Activated CD4-positive, alpha-beta T cell treated with anti-CD3 and anti-CD28 coated beads, Interleukin-2, amount 50 U/mL, for 16 hours (primary cell): ENCODE measurements at regions not wholly inside any gene's neighbourhood (a gene's known extent, or its start where the extent isn't known, plus 50 kb on each side); places are given as distances from the start of the nearest gene placed in this dataset.

Source experiments
- DNase-seq: peaks from one replicate; pipeline ENCODE4 v3.0.0-alpha.2; 2020

GRCh38 chr11:121722431-121723245 lies 269.9 kb upstream of the SORL1-AS1 start:
- no peak for DNase-seq

DNA sequence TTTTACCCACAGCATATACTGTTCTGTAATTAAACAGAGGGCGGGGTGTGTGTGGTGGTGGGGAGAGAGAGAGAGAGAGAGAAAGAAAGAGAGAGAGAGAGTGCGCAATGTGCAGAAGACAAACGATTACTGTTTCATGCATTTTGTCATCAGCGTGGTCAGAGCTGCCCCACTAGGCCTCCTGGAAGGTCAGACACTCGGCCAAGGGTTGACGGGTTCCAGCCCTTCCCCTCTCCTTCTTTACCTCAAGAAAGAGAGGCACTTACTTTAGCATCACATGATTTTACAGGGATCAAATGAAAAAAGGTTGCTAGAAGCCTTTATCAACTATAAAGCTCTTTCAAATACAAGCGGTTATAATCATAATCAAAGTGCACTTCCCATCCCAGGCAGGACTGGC lies 269.2 kb upstream of the SORL1-AS1 start:
- DNase-seq = no peak

GRCh38 chr11:121721448-121721847 lies 268.7 kb upstream of the SORL1-AS1 start:
- no peak for DNase-seq

DNA sequence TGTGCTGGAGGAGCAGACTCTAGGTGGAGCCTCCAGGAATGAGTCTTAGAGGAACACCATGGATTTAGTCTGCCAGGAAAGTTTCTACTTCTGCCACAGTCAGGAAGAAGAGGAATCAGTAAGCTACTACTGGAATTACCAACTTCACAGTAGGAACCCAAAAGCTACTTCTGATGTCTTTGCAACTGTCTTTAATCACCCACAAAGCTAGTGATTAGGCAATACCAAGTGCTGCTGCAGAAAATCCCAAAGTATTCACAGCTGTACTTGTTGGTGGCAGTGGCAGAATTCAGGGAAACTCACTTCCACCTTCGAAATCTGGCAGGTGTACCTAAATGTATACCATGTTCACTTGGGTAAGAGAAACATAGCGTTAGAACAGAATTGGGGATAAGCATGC lies 264.5 kb upstream of the SORL1-AS1 start:
- DNase-seq = no peak

GRCh38 chr11:121716060-121716459 lies 263.3 kb upstream of the SORL1-AS1 start:
- no peak for DNase-seq

GRCh38 chr11:121715405-121715804 lies 262.6 kb upstream of the SORL1-AS1 start:
- DNase-seq = no peak

GRCh38 chr11:121714351-121714750 lies 261.6 kb upstream of the SORL1-AS1 start:
- no peak for DNase-seq

DNA sequence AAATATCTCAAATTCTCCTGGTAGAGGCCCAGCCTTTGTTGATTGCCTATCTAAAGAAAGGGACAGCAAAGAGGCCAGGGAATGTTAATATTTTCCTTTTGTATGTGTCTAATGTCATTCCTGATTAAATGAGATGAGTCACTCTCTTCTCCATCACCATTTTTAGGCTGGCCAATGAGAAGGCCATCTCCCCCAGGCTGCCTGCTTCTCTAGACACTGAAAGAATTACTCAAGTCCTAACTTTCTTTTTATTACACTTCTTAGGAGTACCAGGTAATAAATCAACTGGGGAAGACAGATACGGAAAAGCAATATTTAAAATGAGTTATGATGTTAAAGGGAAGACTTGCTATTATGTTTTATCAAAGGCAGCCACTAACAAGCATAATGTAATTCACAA lies 259.2 kb upstream of the SORL1-AS1 start:
- no peak for DNase-seq

DNA sequence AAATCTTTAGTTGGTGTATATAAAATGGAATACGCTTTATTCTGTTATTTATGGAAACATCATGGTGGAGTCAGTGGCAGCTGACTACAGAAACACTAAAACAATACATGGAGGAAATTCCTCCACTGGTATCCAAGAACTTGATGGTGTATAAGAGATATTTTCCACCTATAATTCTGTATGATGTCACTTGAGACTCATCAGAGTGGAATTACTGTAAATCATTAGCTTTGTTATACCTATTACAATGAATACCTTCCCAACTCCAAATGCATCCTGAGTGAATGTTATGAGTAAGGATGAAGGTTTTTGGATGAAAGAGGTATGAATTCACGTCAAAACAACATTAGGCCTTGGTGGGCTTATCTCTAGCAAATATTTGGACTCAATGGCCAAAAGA lies 258.5 kb upstream of the SORL1-AS1 start:
- no peak for DNase-seq

DNA sequence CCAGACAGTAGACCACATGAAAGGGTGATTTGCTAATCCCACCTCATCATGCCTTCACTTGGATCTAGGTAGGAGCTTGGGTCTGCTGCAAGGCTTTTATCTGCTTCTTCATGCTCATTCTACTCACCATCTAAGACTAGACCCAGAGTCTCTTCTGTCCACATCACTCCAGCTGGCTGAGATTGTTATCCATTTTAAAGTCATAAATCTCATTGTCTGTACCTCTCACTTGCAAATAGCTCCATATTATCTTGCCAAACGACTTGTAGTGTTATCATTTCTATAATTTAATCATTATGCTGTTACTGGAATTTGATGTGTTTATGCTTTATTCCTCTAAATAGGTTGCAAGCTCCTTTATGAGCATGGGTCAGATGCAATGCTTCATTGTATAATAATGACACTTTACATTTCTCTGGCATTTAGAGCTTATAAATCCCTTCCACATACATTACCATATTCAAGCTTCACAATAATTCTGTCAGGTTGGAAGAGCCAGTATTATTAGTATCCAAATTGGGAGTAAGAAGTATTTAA lies 254.2 kb upstream of the SORL1-AS1 start:
- DNase-seq = no peak

- DNase-seq = no peak
These were observed 250.4 kb upstream of the SORL1-AS1 start for GRCh38 chr11:121703201-121703600.

- no peak for DNase-seq
These were observed 248.2 kb upstream of the SORL1-AS1 start for GRCh38 chr11:121700968-121701367.

- no peak for DNase-seq
These were observed 247.0 kb upstream of the SORL1-AS1 start for GRCh38 chr11:121699801-121700200.

- DNase-seq = no peak
These were observed 244.3 kb upstream of the SORL1-AS1 start for GRCh38 chr11:121696931-121697670.

- no peak for DNase-seq
These were observed 243.6 kb upstream of the SORL1-AS1 start for GRCh38 chr11:121696177-121696871.

DNA sequence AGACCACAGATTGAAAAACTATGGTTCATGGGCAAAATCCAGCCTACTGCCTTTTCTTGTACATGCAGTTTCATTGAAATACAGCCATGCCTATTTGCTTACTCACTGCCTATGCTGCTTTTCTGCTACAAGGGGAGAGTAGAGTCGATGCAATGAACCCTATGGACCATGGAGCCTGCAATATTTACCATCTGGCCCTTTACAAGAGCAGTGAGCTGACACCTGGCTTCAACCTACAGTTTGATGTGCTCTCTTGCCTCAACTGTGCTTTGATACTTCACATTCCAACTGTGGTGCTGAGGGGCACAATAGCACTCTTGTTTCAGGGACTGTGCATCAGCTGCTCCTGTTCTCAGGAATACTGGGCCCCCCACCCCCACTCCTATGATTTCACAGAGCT lies 239.5 kb upstream of the SORL1-AS1 start:
- no peak for DNase-seq

- no peak for DNase-seq
These were observed 236.3 kb upstream of the SORL1-AS1 start for GRCh38 chr11:121688860-121689614.

GRCh38 chr11:121688055-121688491 lies 235.3 kb upstream of the SORL1-AS1 start:
- no peak for DNase-seq

GRCh38 chr11:121683791-121684190 lies 231.0 kb upstream of the SORL1-AS1 start:
- no peak for DNase-seq
